Fibroblast of pulmonary artery (primary cell): ENCODE measurements at regions not wholly inside any gene's neighbourhood (a gene's known extent, or its start where the extent isn't known, plus 50 kb on each side); places are given as distances from the start of the nearest gene placed in this dataset.
A peak's percentile ranks its signal among the peaks of the same experiment; 100 is the strongest.

Experiments used
- DNase-seq: peaks from one replicate; pipeline ENCODE4 v3.0.0-alpha.2; 2010; ENCODE audit warnings: low read depth
- H3K4me3 ChIP-seq: replicated peaks from 2 replicates; pipeline ENCODE4 v1.5.1; 2011; ENCODE audit warnings: low read depth, mild to moderate bottlenecking, control low read depth, low read length, moderate library complexity
- CTCF ChIP-seq: IDR thresholded peaks from 2 replicates; pipeline ENCODE4 v1.5.1; 2011; ENCODE audit warnings: mild to moderate bottlenecking, control low read depth, low read length, inconsistent platforms; ENCODE audit errors: missing control alignments

- H3K4me3 ChIP-seq: no peak overlapping the region
- TF ChIP-seq CTCF: no peak
- no peak for DNase-seq
Observed at GRCh38 chr4:149870008-149870407, 54.4 kb upstream of the IQCM start.

GRCh38 chr4:149881744-149882143 lies 66.1 kb upstream of the IQCM start:
- no peak overlapping the region for H3K4me3 ChIP-seq
- no peak for TF ChIP-seq CTCF
- no peak for DNase-seq

GRCh38 chr4:149882251-149882650 lies 66.6 kb upstream of the IQCM start:
- no peak overlapping the region for H3K4me3 ChIP-seq
- DNase-seq: no peak
- TF ChIP-seq CTCF: no peak

- no peak overlapping the region for H3K4me3 ChIP-seq
- no peak for TF ChIP-seq CTCF
- DNase-seq: peak; percentile 16
Observed at GRCh38 chr4:149884046-149884445, 68.4 kb upstream of the IQCM start.

- no peak for TF ChIP-seq CTCF
- no peak for DNase-seq
- H3K4me3 ChIP-seq: no peak overlapping the region
Observed at GRCh38 chr4:149884529-149885181, 69.0 kb upstream of the IQCM start.

GRCh38 chr4:149885896-149886295 lies 70.3 kb upstream of the IQCM start:
- no peak overlapping the region for H3K4me3 ChIP-seq
- TF ChIP-seq CTCF: no peak
- DNase-seq: peak; percentile 38

GRCh38 chr4:149886786-149887490 lies 71.3 kb upstream of the IQCM start:
- DNase-seq: no peak
- H3K4me3 ChIP-seq: no peak overlapping the region
- no peak for TF ChIP-seq CTCF
